HG02884 (cell line): ENCODE measurements at regions not wholly inside any gene's neighbourhood (a gene's known extent, or its start where the extent isn't known, plus 50 kb on each side); places are given as distances from the start of the nearest gene placed in this dataset.

Experiments
- ATAC-seq: cut with Tn5 transposase; IDR thresholded peaks from one replicate; pipeline ENCODE4 v1.9.1; 2021; ENCODE audit warnings: mild to moderate bottlenecking, moderate library complexity; ENCODE audit not compliant: unreplicated experiment

DNA sequence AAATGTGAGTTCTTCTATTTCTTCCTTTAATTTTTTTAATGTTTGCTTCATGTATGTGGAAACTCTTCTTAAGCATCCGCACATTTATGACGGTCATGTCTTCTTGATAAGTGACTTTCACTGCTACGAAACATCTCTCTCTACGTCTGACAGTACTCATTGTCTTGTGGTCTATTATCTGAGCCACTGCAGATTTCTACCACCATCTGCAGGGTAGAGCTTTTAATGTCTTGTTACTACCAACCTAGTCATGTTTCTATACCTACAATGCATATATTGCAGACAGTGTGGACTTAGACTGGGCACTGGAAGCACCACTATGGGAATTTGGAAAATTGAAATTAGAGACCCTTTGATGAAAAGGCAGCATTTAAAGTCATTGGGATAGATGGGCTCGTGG lies 75.4 kb upstream of the ARHGEF7 start:
- ATAC-seq: no peak

DNA sequence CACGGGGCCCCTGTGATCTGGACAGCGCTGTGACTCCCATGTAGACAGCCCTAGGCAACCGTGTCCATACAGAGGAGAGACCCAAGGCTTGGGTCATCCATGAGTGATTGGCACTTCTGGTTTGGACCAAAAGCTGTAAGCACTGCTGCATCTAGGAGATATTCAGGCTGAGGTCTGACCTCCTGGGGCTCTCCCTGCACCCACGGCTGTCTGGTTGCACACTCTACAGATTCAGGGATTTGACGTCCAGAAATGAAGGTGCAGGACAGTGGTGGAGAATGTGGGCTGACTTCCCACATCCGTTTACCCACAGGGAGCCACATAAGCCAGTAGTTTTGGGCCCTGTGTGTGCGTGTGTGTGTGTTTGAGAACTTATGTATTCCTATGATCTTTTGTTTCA lies 76.2 kb upstream of the ARHGEF7 start:
- ATAC-seq: no peak

DNA sequence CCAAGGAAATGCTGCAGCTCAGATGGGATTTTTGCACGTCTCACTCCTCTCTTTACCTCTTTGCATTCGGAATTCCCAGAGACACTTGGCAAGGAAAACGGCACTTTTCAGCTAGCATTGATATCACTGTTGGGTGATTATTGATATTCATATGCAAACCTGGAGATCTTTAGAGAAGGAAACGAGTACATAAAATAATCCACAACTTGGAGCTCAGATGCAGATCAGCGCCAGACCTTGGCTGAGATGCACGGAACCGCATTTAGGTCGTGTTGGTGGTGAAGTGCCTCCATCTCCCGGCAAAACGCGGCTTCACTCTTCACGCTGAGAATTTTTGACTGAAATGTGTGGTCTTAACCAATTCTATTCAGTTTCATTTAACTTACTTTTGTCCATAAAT lies 77.2 kb upstream of the ARHGEF7 start:
- no peak for ATAC-seq

DNA sequence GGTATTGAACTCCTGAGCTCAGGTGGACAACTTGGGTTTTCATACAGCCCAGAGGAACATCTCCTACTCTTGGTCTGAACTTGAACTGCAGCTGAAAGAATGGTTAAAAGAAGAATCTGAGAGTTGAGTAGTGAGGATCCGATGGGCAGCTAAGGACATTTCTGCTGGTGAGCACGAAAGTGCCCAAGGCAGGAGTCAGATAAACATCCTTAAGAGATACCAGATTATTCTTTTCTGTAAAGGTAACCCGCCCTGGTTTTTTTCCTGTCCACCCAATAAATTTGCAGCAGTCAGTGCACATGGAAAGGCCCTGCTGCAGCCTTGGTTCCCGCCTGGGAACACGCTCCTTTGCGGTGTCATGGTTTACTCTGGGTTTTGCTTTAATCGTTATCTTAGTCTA lies 78.4 kb upstream of the ARHGEF7 start:
- no peak for ATAC-seq

DNA sequence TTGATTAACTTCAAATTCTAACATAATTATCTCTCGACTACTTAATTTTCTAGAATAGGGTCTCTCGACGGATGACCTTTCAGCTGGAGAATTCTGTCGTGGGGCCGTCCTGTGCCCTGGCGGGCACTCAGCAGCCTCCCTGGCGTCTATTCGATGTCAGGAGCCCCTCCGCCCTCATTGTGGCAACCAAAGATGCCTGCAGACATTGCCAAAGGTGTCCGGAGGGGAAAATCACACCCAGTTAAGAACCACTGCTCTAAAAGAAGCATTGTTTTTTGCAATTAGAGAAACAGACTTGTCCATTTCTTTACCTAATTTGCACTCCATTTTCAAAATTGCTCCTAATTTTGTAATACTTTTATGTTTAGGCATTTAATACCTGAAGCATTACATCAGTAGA lies 79.2 kb upstream of the ARHGEF7 start:
- ATAC-seq: no peak

DNA sequence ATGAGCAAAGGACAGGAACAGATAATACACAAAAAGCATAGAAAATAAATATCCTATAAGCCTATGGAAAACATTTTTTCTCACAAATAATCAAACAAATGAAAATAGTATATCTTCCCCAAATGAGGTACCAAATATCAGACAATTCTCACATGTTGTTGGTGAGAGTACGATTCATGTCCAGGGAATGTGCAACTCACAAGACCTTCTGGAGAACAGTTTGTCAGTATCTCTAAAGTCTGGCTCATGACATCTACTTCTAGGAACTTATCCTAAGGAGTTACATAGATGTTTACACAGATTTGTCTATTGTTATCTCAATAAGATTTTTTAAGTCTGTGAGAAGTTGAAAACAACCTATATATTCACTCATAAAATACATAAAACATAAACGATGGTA lies 80.3 kb upstream of the ARHGEF7 start:
- no peak for ATAC-seq

DNA sequence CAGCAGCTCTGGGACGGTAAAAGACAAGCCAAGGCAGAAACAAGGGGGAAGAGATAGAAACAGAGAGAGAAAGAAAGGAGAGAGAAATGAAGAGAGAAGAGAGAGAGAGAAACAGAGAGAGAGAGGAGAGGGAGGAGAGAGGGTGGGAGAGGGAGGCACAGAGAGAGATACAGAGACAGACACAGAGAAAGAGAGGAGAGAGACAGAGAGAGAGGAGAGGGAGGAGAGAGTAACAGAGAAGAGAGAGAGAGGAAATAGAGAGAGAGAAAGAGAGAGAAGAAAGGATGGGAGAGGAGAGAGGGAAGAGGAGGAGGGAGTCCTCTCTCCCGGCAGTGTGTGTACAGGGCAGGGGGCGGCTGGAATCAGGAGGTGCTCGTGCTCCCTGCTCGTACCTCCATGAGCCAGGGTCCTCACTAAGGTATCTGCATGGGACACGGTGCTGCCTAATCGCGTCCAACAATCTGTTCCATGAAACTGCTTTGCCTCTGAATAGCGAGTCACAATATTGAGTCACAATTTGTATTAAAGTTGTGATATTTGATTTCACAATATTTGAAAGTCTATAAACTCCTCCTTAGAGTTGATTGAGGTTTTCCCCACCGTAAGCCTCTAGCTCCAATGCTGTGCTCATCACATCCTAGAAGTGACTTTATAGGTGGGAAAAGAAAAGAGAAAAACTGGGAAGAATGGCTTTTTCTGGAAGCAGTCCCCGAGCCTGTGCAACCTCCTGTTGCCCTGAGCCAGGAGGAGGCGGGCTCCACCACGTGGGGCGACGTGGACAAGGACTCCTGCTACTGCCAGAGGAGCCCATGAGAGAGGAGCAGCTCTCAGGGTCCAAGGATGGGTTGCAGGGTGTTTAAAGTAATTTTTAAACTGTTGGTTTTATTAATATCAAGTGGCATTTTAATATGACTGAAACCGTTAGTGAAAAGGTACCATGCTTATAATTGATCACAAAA lies 81.7 kb upstream of the ARHGEF7 start:
- no peak for ATAC-seq

DNA sequence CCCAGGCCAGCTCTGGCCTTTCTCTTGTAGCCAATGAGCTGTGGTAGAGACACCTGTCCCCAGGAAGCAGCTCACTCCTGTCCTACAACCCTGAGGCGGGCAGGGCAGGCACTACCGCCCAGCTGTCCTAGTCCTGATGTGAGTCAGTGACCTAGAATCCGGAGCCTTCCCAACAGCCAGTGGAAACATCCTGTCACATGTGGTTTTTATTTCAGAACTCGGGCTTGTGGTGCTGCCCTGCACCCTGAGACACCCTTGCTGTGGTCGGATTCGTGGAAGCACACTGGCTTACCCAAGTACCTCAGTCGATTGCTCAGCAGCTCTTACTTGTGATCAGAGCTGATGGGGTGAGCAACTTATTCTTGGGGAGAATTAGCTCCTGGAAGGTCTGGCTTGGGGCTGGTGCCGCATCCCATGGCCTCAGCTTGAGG lies 83.6 kb upstream of the ARHGEF7 start:
- no peak for ATAC-seq

DNA sequence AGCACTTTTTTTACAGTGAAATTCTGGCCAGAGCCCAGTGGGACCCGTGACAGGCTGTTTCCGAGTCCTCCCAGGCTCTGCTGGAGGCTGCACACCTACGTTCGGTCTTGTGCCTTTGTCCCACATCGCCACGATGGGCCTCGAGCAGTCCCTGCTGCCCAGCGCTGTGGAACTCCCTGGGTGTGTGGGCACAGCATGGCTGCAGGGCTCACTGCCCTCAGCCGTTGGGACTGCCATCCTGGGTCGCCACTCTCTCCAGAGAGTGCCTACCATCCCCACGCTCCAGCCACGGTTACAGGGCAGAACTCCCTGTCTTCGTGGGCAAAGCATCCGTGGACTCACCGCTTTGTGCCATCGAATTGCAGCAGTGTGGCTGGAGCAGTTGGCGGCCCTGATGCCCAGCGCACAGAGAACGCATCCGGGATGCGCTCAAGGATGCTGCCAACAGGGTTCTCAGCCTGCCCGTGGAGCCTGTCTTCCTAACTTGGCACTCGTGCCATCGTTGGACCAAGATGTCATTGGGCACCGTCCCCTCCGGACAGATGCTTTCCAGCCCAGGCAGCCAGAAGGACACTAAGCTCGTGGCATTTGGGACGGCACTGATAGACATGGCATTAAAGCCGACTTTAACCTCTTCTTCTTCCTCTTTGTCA lies 85.0 kb upstream of the ARHGEF7 start:
- no peak for ATAC-seq

DNA sequence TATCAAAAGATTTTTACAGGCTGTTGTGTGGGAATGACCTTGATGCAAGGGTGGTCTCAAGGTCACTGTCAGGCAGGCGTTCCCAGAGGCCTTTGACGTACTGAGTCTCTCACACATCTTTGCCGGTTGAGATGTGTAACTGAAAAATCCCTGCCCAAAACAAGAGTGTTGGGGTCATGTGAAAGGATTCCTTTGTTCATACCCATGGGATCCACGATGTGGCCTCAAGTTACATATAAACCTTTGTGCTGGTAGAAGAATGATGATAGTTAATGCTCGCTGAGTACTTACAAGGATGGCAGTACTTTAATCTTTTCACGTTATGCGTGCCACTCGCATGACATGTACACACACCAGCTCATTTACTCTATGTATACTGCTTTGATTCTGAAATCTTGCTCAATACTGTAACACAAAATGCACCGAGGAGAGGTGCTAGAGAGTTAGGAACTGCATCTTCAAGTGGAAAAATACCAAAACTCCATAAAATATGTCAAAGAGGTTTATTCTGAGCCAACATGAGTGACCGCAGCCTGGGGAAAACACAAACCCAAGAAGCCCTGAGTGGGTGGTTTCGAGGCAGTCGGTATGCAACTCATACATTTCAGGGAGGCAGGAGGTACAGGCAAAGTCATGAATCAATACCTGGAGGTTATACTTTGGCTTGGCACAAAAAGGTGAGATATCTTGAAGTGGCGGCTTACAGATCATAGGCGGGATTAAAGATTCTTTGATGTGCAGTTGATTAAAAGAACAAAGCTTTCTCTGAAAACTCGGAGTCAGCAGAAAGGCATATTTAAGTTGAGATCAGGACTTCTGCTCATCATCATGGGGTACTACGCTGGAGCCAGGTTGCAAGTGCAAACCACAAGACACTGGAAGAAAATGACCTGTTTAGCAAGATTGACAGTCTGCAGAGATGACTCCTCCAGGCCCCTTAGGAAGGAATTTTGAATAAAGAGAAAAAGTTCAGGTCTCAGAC lies 87.4 kb upstream of the ARHGEF7 start:
- no peak for ATAC-seq

DNA sequence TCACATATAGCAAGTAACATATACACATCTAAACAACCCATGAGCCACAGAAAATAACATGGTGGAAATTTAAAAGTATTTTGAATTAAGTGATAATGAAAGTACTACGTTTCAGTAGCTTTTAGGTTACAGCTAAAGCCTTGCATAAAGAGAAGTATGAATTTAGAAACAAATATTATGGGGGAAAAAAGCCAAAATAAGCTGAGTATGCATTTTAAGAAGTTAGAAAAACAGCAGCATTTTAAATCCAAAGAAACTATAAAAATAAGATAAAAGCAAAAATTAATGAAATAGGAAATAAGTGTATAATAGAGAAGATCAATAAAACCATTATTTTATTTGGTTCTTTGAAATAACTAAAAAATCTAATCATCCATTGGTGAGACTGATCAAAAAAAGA lies 89.8 kb upstream of the ARHGEF7 start:
- ATAC-seq: no peak

DNA sequence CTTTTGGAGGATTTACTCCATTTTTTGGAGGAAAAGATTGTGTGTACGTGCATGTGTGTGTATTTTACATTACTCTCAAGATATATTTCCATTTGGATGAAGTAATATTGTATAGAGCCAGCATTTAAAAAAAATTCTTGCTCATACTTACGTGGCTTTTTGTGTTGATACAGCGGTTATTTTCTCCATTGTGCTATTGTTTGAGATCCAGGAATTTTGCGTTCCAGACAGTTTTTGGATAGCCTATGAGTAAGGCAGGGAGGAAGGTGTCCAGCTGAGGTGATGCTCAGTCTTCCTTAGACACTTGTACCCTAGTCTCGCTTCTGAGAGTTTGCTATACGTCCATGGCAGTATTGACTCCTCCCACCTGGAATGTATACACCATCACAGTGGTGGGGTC lies 92.2 kb upstream of the ARHGEF7 start:
- ATAC-seq: no peak

DNA sequence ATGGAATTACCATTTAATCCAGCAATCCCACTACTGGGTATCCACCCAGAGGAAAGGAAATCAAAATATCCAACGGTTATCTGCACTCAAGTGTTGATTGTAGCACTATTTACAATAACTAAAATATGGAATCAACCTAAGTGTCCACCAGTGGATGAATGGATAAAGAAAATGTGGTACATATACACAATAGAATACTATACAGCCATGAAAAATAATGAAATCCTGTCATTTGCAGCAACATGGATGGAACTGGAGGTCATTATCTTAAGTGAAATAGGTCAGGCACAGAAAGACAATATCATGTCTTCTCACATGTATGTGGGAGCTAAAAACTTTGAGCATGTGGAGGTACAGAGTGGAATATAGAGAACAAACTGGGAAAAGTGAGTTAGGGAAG lies 92.9 kb upstream of the ARHGEF7 start:
- ATAC-seq: no peak

DNA sequence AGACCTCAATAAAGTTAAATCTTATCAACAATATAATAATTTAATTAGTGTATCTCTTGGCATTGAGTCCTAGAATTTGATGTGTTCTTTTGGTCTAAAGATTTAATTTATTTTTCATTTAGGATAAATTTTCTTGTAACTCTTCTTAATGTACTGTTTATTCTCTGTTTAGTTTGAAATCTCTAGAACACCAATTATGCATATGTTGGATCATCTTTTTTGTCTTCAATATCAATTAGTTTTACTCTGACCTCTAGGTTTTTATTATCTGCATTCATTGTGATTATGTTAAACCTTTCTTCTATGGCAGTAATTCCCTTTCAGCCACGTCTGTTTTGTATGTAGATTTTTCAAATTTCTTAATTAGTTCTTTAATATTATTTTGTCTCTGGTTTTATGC lies 93.8 kb upstream of the ARHGEF7 start:
- ATAC-seq: no peak

DNA sequence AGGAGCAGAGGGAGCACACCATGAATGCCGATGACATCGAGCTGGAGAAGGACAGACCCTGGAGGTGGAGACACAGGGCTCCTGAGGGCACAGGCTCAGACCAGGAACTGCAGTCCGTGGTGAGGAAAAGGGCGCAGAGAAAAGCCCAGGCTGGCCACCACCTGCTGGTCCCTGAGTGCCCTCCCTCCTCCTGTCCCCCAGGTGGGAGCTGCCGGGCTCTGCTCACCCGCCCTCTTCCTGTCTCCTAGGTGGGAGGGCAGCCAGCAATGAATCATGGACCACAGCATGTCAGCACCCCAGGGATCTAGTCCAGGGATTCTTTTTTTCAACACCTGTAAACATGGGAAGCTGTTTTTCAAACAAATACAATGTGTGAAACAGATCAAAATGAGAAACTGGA lies 94.6 kb upstream of the ARHGEF7 start:
- no peak for ATAC-seq

DNA sequence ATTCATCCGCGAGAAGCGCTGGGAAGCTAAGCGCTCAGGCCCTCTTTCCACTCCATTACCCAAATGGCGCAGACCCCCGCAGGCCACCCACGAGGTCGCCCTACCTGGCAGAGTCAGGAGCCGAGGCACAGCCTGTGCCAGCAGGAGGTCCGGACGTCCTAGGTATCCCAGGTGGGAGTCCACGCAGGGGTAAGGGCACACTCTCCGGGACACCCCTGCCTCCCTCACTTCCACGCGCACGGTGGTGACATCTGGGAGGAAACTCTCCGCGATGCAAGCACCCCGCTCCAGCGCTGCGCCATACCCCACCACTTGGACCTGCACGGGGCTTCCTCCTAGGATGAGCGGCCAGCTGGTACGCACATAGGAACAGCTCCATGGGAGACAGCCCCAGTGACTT lies 95.1 kb upstream of the ARHGEF7 start:
- no peak for ATAC-seq

DNA sequence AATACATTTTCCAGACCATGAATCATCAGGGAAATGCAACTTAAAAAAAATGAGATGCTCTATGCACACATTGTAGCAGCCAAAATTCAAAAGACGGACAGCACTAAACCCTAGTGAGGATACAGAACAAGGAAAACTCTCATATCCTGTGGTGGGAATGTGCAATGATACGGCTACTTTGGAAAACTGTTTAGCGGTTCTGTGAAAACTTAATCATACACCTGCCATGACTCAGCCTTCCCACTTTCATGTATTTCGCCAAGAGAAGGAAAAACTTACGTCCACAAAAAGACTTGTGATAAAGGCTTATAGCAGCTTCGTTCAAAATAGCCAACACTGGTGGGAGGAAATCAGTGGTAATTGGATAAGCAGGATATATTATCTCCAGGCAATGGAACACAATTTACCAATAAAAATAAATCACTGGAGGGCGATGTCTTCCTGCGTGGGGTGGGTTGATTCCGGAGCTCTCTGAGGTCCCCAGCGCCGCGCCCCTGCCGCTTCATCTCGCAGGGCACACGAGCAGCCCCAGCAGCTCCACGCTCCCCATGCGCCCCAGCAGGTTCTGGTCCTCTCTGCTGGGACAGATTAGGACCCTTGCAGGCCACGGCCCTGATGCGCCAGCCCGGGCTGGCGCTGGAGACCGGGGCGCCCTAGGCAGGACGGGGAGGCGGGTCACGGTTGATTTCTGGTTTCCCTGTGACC lies 97.2 kb upstream of the ARHGEF7 start:
- no peak for ATAC-seq

DNA sequence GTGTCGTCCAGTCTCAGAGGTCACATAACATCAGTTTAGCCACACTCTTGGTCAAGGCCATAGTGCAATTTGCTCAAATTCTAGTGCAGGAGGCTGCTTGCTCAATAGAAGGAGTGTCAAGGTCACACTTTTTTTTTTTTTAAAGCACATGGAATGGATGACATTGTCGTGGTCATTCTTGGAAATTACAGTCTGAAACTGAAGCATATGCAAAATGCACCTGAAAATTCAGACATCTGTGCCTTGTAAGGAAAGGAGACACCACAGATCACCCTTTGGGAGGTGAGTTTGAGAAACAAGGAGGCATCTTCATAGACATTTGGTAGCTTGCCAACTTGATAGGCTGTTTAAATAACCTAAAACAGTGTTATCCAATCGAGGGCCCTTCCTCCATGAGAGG lies 98.3 kb upstream of the ANKRD10 start:
- ATAC-seq: no peak

DNA sequence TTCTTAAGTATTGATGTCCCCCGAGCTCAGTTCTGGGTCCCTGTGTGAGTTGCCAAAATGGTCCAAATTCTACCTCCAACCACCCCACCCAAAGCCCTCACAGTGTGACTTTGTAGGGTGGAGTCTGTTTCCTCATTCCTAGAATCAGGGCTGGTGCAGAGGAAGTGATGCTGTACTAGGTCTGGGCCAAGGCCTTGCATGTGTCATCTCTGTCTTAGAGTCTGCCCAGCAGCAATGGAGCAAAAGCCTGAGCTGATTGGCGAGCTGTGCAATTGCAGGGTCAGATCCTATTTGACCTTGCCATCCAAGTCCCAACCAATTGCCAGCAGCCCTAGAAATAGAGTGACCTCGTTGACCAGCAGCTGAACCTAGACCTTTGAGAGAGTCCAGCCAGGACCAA lies 97.0 kb upstream of the ANKRD10 start:
- no peak for ATAC-seq

DNA sequence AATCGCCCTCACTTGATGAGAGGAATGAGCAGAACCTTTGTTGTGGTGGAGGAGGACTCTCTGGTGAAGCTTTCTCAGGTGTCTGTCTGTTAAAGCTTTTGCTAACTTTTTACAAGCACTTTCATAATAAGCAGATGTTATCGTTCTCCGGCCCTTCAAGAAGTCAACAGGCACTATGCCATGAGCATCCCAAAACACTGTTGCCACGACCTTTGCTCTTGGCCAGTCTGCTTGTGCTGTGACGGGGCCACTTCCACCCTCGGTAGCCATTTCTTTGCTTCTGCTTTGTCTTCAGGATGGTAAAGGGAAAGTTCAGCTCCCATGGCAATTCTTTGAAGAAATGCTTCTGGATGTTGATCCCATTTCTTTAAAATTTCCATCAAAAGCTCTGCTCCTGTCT lies 93.5 kb upstream of the ANKRD10 start:
- no peak for ATAC-seq

DNA sequence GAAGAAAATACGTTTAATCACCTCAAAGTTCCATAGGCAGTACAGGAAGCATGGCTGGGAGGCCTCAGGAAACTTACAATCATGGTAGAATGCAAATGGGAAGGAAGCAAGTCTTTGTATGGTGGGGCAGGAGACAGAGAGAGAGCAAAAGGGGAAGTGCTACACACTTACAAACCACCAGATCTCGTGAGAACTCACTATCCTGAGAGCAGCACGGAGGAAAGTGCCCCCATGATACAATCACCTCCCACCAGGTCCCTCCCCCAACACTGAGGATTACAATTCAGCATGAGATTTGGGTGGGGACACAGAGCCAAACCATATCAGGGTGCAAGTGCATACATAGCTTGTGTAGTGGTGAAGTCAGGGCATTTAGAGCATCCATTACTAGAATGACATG lies 92.3 kb upstream of the ANKRD10 start:
- no peak for ATAC-seq
